Astrocyte of the hippocampus (primary cell): ENCODE measurements at regions not wholly inside any gene's neighbourhood (a gene's known extent, or its start where the extent isn't known, plus 50 kb on each side); places are given as distances from the start of the nearest gene placed in this dataset.
"Not testable (repeated sequence)": the region's sequence is repeated elsewhere in the genome, so short reads cannot be mapped to it uniquely, and the experiment has no call there.

Experiments used
- DNase-seq: peaks from one replicate; pipeline ENCODE4 v3.0.0; 2011; ENCODE audit warnings: low read depth, low spot score

- DNase-seq, result no peak
These were observed 493.5 kb downstream of the EBF1 start for GRCh38 chr5:158606233-158606632.

GRCh38 chr5:158602981-158603380, 496.7 kb downstream of the EBF1 start:
- no peak for DNase-seq

- DNase-seq, result no peak
These were observed 498.6 kb downstream of the EBF1 start for GRCh38 chr5:158601118-158601517.

- no peak for DNase-seq
These were observed 499.0 kb downstream of the EBF1 start for GRCh38 chr5:158600679-158601078.

GRCh38 chr5:158599157-158599556, 500.6 kb downstream of the EBF1 start:
- DNase-seq, result no peak

GRCh38 chr5:158594595-158595242, 505.0 kb downstream of the EBF1 start:
- DNase-seq, result no peak

GRCh38 chr5:158593925-158594324, 505.8 kb downstream of the EBF1 start:
- DNase-seq, result no peak

- DNase-seq, result peak; percentile 66
These were observed 508.3 kb downstream of the EBF1 start for GRCh38 chr5:158591301-158591863.

GRCh38 chr5:158590746-158591300, 508.9 kb downstream of the EBF1 start:
- no peak for DNase-seq

GRCh38 chr5:158589939-158590338, 509.8 kb downstream of the EBF1 start:
- peak; percentile 29 for DNase-seq

GRCh38 chr5:158588617-158589016, 511.1 kb downstream of the EBF1 start:
- DNase-seq, result no peak

GRCh38 chr5:158586054-158586453, 513.7 kb downstream of the EBF1 start:
- DNase-seq, result no peak

GRCh38 chr5:158582669-158583068, 517.0 kb downstream of the EBF1 start:
- DNase-seq, result not testable (repeated sequence)

- no peak for DNase-seq
These were observed 525.9 kb downstream of the EBF1 start for GRCh38 chr5:158573829-158574228.

GRCh38 chr5:158570502-158570901, 529.2 kb downstream of the EBF1 start:
- no peak for DNase-seq

GRCh38 chr5:158569534-158569933, 530.2 kb downstream of the EBF1 start:
- DNase-seq, result peak; percentile 16

- DNase-seq, result no peak
These were observed 534.5 kb downstream of the EBF1 start for GRCh38 chr5:158565017-158565789.

GRCh38 chr5:158563760-158564390, 535.8 kb downstream of the EBF1 start:
- DNase-seq, result no peak

GRCh38 chr5:158561562-158562190, 538.0 kb downstream of the EBF1 start:
- no peak for DNase-seq

GRCh38 chr5:158560170-158560569, 539.5 kb downstream of the EBF1 start:
- peak; percentile 10 for DNase-seq

GRCh38 chr5:158559643-158560042, 540.1 kb downstream of the EBF1 start:
- DNase-seq, result no peak

GRCh38 chr5:158559066-158559465, 540.6 kb downstream of the EBF1 start:
- no peak for DNase-seq
